AG08396 (cell line): ENCODE measurements at regions not wholly inside any gene's neighbourhood (a gene's known extent, or its start where the extent isn't known, plus 50 kb on each side); places are given as distances from the start of the nearest gene placed in this dataset.

Experiments used
- DNase-seq: peaks from one replicate; pipeline ENCODE4 v3.0.0; 2012; ENCODE audit warnings: low spot score, mixed read lengths

GRCh38 chr5:121199216-121199999 lies 652.3 kb upstream of the FTMT start:
- DNase-seq, result peak; percentile 15

- no peak for DNase-seq
Measured at GRCh38 chr5:121218086-121218485, 633.6 kb upstream of the FTMT start.

GRCh38 chr5:121221483-121221882 lies 630.2 kb upstream of the FTMT start:
- DNase-seq, result no peak

GRCh38 chr5:121226765-121227164 lies 624.9 kb upstream of the FTMT start:
- DNase-seq, result no peak

- no peak for DNase-seq
Measured at GRCh38 chr5:121239951-121240350, 611.7 kb upstream of the FTMT start.

- no peak for DNase-seq
Measured at GRCh38 chr5:121246971-121247370, 604.7 kb upstream of the FTMT start.

- no peak for DNase-seq
Measured at GRCh38 chr5:121251954-121252353, 599.7 kb upstream of the FTMT start.

GRCh38 chr5:121257621-121258020 lies 594.1 kb upstream of the FTMT start:
- no peak for DNase-seq

GRCh38 chr5:121263456-121263855 lies 588.2 kb upstream of the FTMT start:
- DNase-seq, result no peak

- no peak for DNase-seq
Measured at GRCh38 chr5:121264605-121265004, 587.1 kb upstream of the FTMT start.

GRCh38 chr5:121271546-121271945 lies 580.1 kb upstream of the FTMT start:
- no peak for DNase-seq

- peak; percentile 20 for DNase-seq
Measured at GRCh38 chr5:121273833-121274433, 577.7 kb upstream of the FTMT start.

- no peak for DNase-seq
Measured at GRCh38 chr5:121279801-121280200, 571.9 kb upstream of the FTMT start.

- no peak for DNase-seq
Measured at GRCh38 chr5:121285801-121286521, 565.7 kb upstream of the FTMT start.

- no peak for DNase-seq
Measured at GRCh38 chr5:121288781-121289180, 562.9 kb upstream of the FTMT start.

GRCh38 chr5:121292664-121293063 lies 559.0 kb upstream of the FTMT start:
- no peak for DNase-seq

- no peak for DNase-seq
Measured at GRCh38 chr5:121296356-121296755, 555.3 kb upstream of the FTMT start.

GRCh38 chr5:121299153-121299552 lies 552.5 kb upstream of the FTMT start:
- no peak for DNase-seq

- DNase-seq, result no peak
Measured at GRCh38 chr5:121304838-121305237, 546.8 kb upstream of the FTMT start.

- DNase-seq, result no peak
Measured at GRCh38 chr5:121313886-121314285, 537.8 kb upstream of the FTMT start.

- no peak for DNase-seq
Measured at GRCh38 chr5:121315786-121316185, 535.9 kb upstream of the FTMT start.

GRCh38 chr5:121319292-121319691 lies 532.4 kb upstream of the FTMT start:
- no peak for DNase-seq

GRCh38 chr5:121325930-121326329 lies 525.8 kb upstream of the FTMT start:
- no peak for DNase-seq
